Stimulated activated CD4-positive, alpha-beta T cell treated with anti-CD3 and anti-CD28 coated beads, Interleukin-2, amount 100 ng/mL, for 48 hours (primary cell): ENCODE measurements at regions not wholly inside any gene's neighbourhood (a gene's known extent, or its start where the extent isn't known, plus 50 kb on each side); places are given as distances from the start of the nearest gene placed in this dataset.
"Not testable (repeated sequence)": the region's sequence is repeated elsewhere in the genome, so short reads cannot be mapped to it uniquely, and the experiment has no call there.

Experiments used
- DNase-seq, 2 donors: peaks; one replicate each; pipeline ENCODE4 v3.0.0-alpha.2; 2020

- not testable (repeated sequence) for DNase-seq
These were observed 251.0 kb upstream of the ATP10A start for GRCh38 chr15:26114128-26114527.

- no peak for DNase-seq
These were observed 250.2 kb upstream of the ATP10A start for GRCh38 chr15:26113296-26113695.

- no peak for DNase-seq
These were observed 246.1 kb upstream of the ATP10A start for GRCh38 chr15:26109203-26109602.

- no peak for DNase-seq
These were observed 243.4 kb upstream of the ATP10A start for GRCh38 chr15:26106556-26106955.

- no peak for DNase-seq
These were observed 239.9 kb upstream of the ATP10A start for GRCh38 chr15:26103002-26103404.

GRCh38 chr15:26102365-26102764 is 239.2 kb upstream of the ATP10A start:
- no peak for DNase-seq

- DNase-seq, result no peak
These were observed 238.3 kb upstream of the ATP10A start for GRCh38 chr15:26101443-26101842.

- no peak for DNase-seq
These were observed 235.7 kb upstream of the ATP10A start for GRCh38 chr15:26098801-26099200.

GRCh38 chr15:26097216-26097615 is 234.1 kb upstream of the ATP10A start:
- DNase-seq, result no peak

GRCh38 chr15:26096581-26096980 is 233.5 kb upstream of the ATP10A start:
- no peak for DNase-seq

GRCh38 chr15:26095710-26096330 is 232.7 kb upstream of the ATP10A start:
- no peak for DNase-seq

GRCh38 chr15:26091184-26091583 is 228.1 kb upstream of the ATP10A start:
- no peak for DNase-seq

- no peak for DNase-seq
These were observed 224.8 kb upstream of the ATP10A start for GRCh38 chr15:26087881-26088280.

GRCh38 chr15:26087395-26087794 is 224.3 kb upstream of the ATP10A start:
- DNase-seq, result no peak

- DNase-seq, result no peak
These were observed 221.6 kb upstream of the ATP10A start for GRCh38 chr15:26084771-26085170.

GRCh38 chr15:26083896-26084295 is 220.8 kb upstream of the ATP10A start:
- no peak for DNase-seq

- no peak for DNase-seq
These were observed 220.3 kb upstream of the ATP10A start for GRCh38 chr15:26083457-26083856.

- peak; percentile 94 for DNase-seq
These were observed 219.3 kb upstream of the ATP10A start for GRCh38 chr15:26082221-26083109.

GRCh38 chr15:26081758-26082220 is 218.7 kb upstream of the ATP10A start:
- no peak for DNase-seq

- no peak for DNase-seq
These were observed 212.6 kb upstream of the ATP10A start for GRCh38 chr15:26075770-26076169.

GRCh38 chr15:26073430-26074333 is 210.6 kb upstream of the ATP10A start:
- peak; percentile 10 to 21 for DNase-seq

GRCh38 chr15:26070095-26070532 is 207.0 kb upstream of the ATP10A start:
- no peak for DNase-seq

GRCh38 chr15:26069231-26069641 is 206.1 kb upstream of the ATP10A start:
- no peak for DNase-seq
